ENCODE measurements at regions not wholly inside any gene's neighbourhood (a gene's known extent, or its start where the extent isn't known, plus 50 kb on each side); places are given as distances from the start of the nearest gene placed in this dataset.

- no peak for TF ChIP-seq CTCF (IDR thresholded peaks at IDR 0.05)
- TF ChIP-seq POLR2A (IDR thresholded peaks at IDR 0.05): no peak
Observed at GRCh38 chr3:30524357-30525040, 81.9 kb upstream of the TGFBR2 start.
